Prostate gland (tissue), 2 donors: ENCODE measurements at regions not wholly inside any gene's neighbourhood (a gene's known extent, or its start where the extent isn't known, plus 50 kb on each side); places are given as distances from the start of the nearest gene placed in this dataset.

Experiments
- CTCF ChIP-seq, 4 experiments: fragments of 200-600 bp in 2 of 4; fragments of 450-650 bp in 2 of 4; sonication (generic) in 2 of 4; IDR thresholded peaks; 1 replicate in 3 of 4; 2 replicates in 1 of 4; pipeline ENCODE4 v1.5.1; 2016 to 2019; ENCODE audit warnings: antibody characterized with exemption in 4 of 4, mild to moderate bottlenecking in 2 of 4, moderate library complexity in 2 of 4
- POLR2A ChIP-seq: fragments of 450-650 bp; IDR thresholded peaks from one replicate; pipeline ENCODE4 v1.6.1; 2016; ENCODE audit warnings: antibody characterized with exemption, mild to moderate bottlenecking

DNA sequence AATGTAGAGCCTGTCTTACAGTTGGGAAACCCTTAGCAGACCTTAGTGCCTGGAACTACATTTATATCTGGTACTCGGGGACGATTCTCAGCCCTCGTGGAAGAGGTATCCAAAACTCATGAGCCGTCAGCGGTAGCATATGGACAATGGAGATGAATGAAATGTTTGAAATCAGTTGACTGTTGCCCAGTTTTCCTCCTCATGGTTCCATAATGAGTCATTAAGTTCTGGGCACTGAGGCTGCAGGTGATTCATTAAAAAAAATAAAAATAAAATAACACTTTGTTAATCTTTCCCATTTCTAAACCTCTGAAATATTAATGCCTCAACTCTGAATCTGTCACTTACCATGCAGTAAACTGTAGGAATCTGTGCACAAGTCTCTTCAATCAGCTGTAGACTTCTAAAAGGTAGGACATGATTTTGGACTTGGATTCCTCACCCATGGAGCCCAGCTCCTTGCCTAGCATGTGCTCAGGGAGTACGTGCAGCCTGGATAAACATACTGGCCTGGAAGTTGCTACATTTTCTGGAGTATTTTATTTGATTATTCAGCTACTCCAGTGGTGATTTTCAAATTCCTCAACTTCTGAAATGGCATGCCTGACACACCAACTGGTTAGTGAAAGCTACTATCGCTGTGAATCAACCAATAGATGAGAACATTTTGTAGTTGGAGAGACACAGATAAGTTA lies 979.2 kb downstream of the CNTNAP5 start:
- TF ChIP-seq CTCF (IDR thresholded peaks at IDR 0.05) (no peak), POLR2A (no peak)
